Fibroblast of lung (primary cell): ENCODE measurements at regions not wholly inside any gene's neighbourhood (a gene's known extent, or its start where the extent isn't known, plus 50 kb on each side); places are given as distances from the start of the nearest gene placed in this dataset.

ENCODE experiments used
- DNase-seq, 2 donors: peaks; one replicate each; pipeline versions ENCODE4 v3.0.0 to v3.0.0-alpha.2; 2010; ENCODE audit warnings: low read depth in 2 of 2
- H2AFZ ChIP-seq: 2 replicates; pipeline ENCODE4 v1.5.1; 2012; ENCODE audit warnings: low read length, control low read depth, inconsistent platforms
- H3K27ac ChIP-seq: 2 replicates; pipeline ENCODE4 v1.5.1; 2011; ENCODE audit warnings: low read length, control low read depth; ENCODE audit not compliant: insufficient read depth
- H3K27me3 ChIP-seq: 2 replicates; pipeline ENCODE4 v1.5.1; 2011; ENCODE audit warnings: mild to moderate bottlenecking, low read length; ENCODE audit not compliant: control insufficient read depth, insufficient read depth
- H3K36me3 ChIP-seq: 2 replicates; pipeline ENCODE4 v1.5.1; 2011; ENCODE audit warnings: low read length; ENCODE audit not compliant: control insufficient read depth, insufficient read depth
- H3K4me1 ChIP-seq: 2 replicates; pipeline ENCODE4 v1.5.1; 2011; ENCODE audit warnings: low read length; ENCODE audit not compliant: control insufficient read depth, insufficient read depth; ENCODE audit errors: extremely low read depth
- H3K4me2 ChIP-seq: 2 replicates; pipeline ENCODE4 v1.5.1; 2011; ENCODE audit warnings: low read length, control low read depth; ENCODE audit not compliant: insufficient read depth; ENCODE audit errors: extremely low read depth
- H3K4me3 ChIP-seq, 4 experiments: fragments of 200-600 bp in 1 of 4; sonication (generic) in 1 of 4; replicated peaks in 1 of 4; 2 replicates each; pipeline ENCODE4 v1.5.1; 2011 to 2016; ENCODE audit warnings: low read length in 4 of 4, low read depth in 3 of 4, mild to moderate bottlenecking in 3 of 4, control low read depth in 2 of 4, inconsistent platforms in 1 of 4, mixed read lengths in 1 of 4; ENCODE audit not compliant: insufficient read depth in 1 of 4; ENCODE audit errors: control extremely low read depth in 1 of 4
- H3K79me2 ChIP-seq: 2 replicates; pipeline ENCODE4 v1.5.1; 2012; ENCODE audit warnings: mild to moderate bottlenecking, low read length, inconsistent platforms; ENCODE audit not compliant: control insufficient read depth, insufficient read depth
- H3K9ac ChIP-seq: 2 replicates; pipeline ENCODE4 v1.5.1; 2011; ENCODE audit warnings: mild to moderate bottlenecking, low read length, control low read depth; ENCODE audit not compliant: insufficient read depth
- H3K9me3 ChIP-seq: 2 replicates; pipeline ENCODE4 v1.5.1; 2012; ENCODE audit warnings: low read depth, low read length; ENCODE audit not compliant: control insufficient read depth, insufficient read depth
- H4K20me1 ChIP-seq: 2 replicates; pipeline ENCODE4 v1.5.1; 2011; ENCODE audit warnings: low read length; ENCODE audit not compliant: control insufficient read depth, insufficient read depth; ENCODE audit errors: extremely low read depth
- CTCF ChIP-seq, 2 donors: IDR thresholded peaks in 1 of 2; conservative IDR thresholded peaks in 1 of 2; 1 replicate in 1 of 2; 2 replicates in 1 of 2; pipeline ENCODE4 v1.5.1; 2011 to 2012; ENCODE audit warnings: low read length in 2 of 2, control low read depth in 1 of 2, inconsistent platforms in 1 of 2, low read depth in 1 of 2, mild to moderate bottlenecking in 1 of 2
- EZH2 ChIP-seq: IDR thresholded peaks from 2 replicates; pipeline ENCODE4 v1.5.1; 2012; ENCODE audit warnings: low read length, control low read depth, mild to moderate bottlenecking; ENCODE audit errors: missing control alignments

- no peak overlapping the region for H2AFZ ChIP-seq
- H3K27me3 ChIP-seq: no peaks in the 10 kb centered on the region
- H3K79me2 ChIP-seq: no peaks in the 10 kb centered on the region
- H3K4me1 ChIP-seq: peaks cover 13% of the 10 kb centered on the region
- H3K36me3 ChIP-seq: no peaks in the 10 kb centered on the region
- no peak overlapping the region for H3K27ac ChIP-seq
- H3K9ac ChIP-seq: no peak overlapping the region
- DNase-seq: no peak
- no peak overlapping the region for H3K4me2 ChIP-seq
- no peaks in the 10 kb centered on the region for H4K20me1 ChIP-seq
- no peaks in the 10 kb centered on the region for H3K9me3 ChIP-seq
- H3K4me3 ChIP-seq: no peak overlapping the region
- no peak for TF ChIP-seq EZH2
- TF ChIP-seq CTCF (conservative IDR thresholded peaks at IDR 0.05 in 1 of 2, IDR thresholded peaks at IDR 0.05 in 1 of 2; ENCODE audit: low read depth in 1 of 2, low read length in 2 of 2): no peak
Observed at GRCh38 chr2:215845839-215846586, 167.3 kb downstream of the MREG start.

- no peak overlapping the region for H2AFZ ChIP-seq
- H3K27me3 ChIP-seq: no peaks in the 10 kb centered on the region
- H3K36me3 ChIP-seq: no peaks in the 10 kb centered on the region
- H3K79me2 ChIP-seq: no peaks in the 10 kb centered on the region
- no peak overlapping the region for H3K27ac ChIP-seq
- H4K20me1 ChIP-seq: no peaks in the 10 kb centered on the region
- peak overlapping the region; percentile 56 for H3K4me2 ChIP-seq
- H3K4me3 ChIP-seq: no peak overlapping the region
- H3K4me1 ChIP-seq: peaks cover 10% of the 10 kb centered on the region
- peak; percentile 81 to 97 for DNase-seq
- H3K9ac ChIP-seq: no peak overlapping the region
- TF ChIP-seq CTCF (conservative IDR thresholded peaks at IDR 0.05 in 1 of 2, IDR thresholded peaks at IDR 0.05 in 1 of 2; ENCODE audit: low read depth in 1 of 2, low read length in 2 of 2) (no peak), EZH2 (no peak)
- no peaks in the 10 kb centered on the region for H3K9me3 ChIP-seq
Observed at GRCh38 chr2:215843579-215843978, 169.8 kb downstream of the MREG start.

- Histone ChIP-seq H3K36me3 (no peaks in the 10 kb centered on the region), H3K4me2 (no peak overlapping the region), H4K20me1 (no peaks in the 10 kb centered on the region), H3K4me1 (peaks cover 10% of the 10 kb centered on the region), H3K9me3 (no peaks in the 10 kb centered on the region), H3K27ac (no peak overlapping the region), H3K27me3 (no peaks in the 10 kb centered on the region), H2AFZ (no peak overlapping the region), H3K9ac (no peak overlapping the region), H3K79me2 (no peaks in the 10 kb centered on the region), H3K4me3 (no peak overlapping the region)
- peak in 1 of 2 donors; percentile 91 for DNase-seq
- TF ChIP-seq EZH2 (no peak), CTCF (conservative IDR thresholded peaks at IDR 0.05 in 1 of 2, IDR thresholded peaks at IDR 0.05 in 1 of 2; ENCODE audit: low read depth in 1 of 2, low read length in 2 of 2) (no peak)
Observed at GRCh38 chr2:215841175-215841816, 172.1 kb downstream of the MREG start.
